IPS DF 4.7 (cell line): ENCODE measurements at regions not wholly inside any gene's neighbourhood (a gene's known extent, or its start where the extent isn't known, plus 50 kb on each side); places are given as distances from the start of the nearest gene placed in this dataset.

Experiments
- DNase-seq: peaks from one replicate; pipeline ENCODE4 v3.0.0-alpha.2; 2013; ENCODE audit warnings: low spot score; ENCODE audit errors: extremely low read depth

GRCh38 chr1:239436286-239436685 is 49.9 kb downstream of the CHRM3 start:
- DNase-seq: no peak

GRCh38 chr1:239437822-239438221 is 51.5 kb downstream of the CHRM3 start:
- no peak for DNase-seq

GRCh38 chr1:239438891-239439290 is 52.5 kb downstream of the CHRM3 start:
- DNase-seq: no peak

- DNase-seq: no peak
Measured at GRCh38 chr1:239443361-239443760, 57.0 kb downstream of the CHRM3 start.

- no peak for DNase-seq
Measured at GRCh38 chr1:239446611-239447010, 60.2 kb downstream of the CHRM3 start.

- no peak for DNase-seq
Measured at GRCh38 chr1:239448911-239449310, 62.5 kb downstream of the CHRM3 start.

GRCh38 chr1:239455743-239456142 is 69.4 kb downstream of the CHRM3 start:
- no peak for DNase-seq

GRCh38 chr1:239456788-239457187 is 70.4 kb downstream of the CHRM3 start:
- no peak for DNase-seq

GRCh38 chr1:239457491-239458143 is 71.2 kb downstream of the CHRM3 start:
- no peak for DNase-seq

- DNase-seq: no peak
Measured at GRCh38 chr1:239458144-239458500, 71.8 kb downstream of the CHRM3 start.

- DNase-seq: no peak
Measured at GRCh38 chr1:239467730-239468129, 81.4 kb downstream of the CHRM3 start.

GRCh38 chr1:239478069-239478468 is 91.7 kb downstream of the CHRM3 start:
- no peak for DNase-seq

GRCh38 chr1:239483391-239483790 is 97.0 kb downstream of the CHRM3 start:
- DNase-seq: no peak

- DNase-seq: no peak
Measured at GRCh38 chr1:239493811-239494414, 107.5 kb downstream of the CHRM3 start.

- no peak for DNase-seq
Measured at GRCh38 chr1:239505094-239505493, 118.7 kb downstream of the CHRM3 start.

GRCh38 chr1:239507826-239508225 is 121.5 kb downstream of the CHRM3 start:
- no peak for DNase-seq

GRCh38 chr1:239511875-239512274 is 125.5 kb downstream of the CHRM3 start:
- DNase-seq: no peak

- no peak for DNase-seq
Measured at GRCh38 chr1:239516579-239516978, 130.2 kb downstream of the CHRM3 start.

- DNase-seq: no peak
Measured at GRCh38 chr1:239526391-239526790, 140.0 kb downstream of the CHRM3 start.

- DNase-seq: no peak
Measured at GRCh38 chr1:239527051-239527693, 140.8 kb downstream of the CHRM3 start.

GRCh38 chr1:239536165-239536849 is 149.9 kb downstream of the CHRM3 start:
- no peak for DNase-seq

- no peak for DNase-seq
Measured at GRCh38 chr1:239537795-239538194, 151.4 kb downstream of the CHRM3 start.
